ENCODE measurements at regions not wholly inside any gene's neighbourhood (a gene's known extent, or its start where the extent isn't known, plus 50 kb on each side); places are given as distances from the start of the nearest gene placed in this dataset.
"Not testable (repeated sequence)": the region's sequence is repeated elsewhere in the genome, so short reads cannot be mapped to it uniquely, and the experiment has no call there.

GRCh38 chr18:56483386-56483785, 155.0 kb downstream of the TXNL1 start:
- no peaks in the 10 kb centered on the region for H3K79me2 ChIP-seq (ENCODE audit: insufficient read depth, low read length)
- no peak overlapping the region for H3K9ac ChIP-seq (ENCODE audit: low read depth, low read length)
- DNase-seq (no peak), ATAC-seq (ENCODE audit: insufficient read depth, low read depth) (no peak)
- H3K27ac ChIP-seq (ENCODE audit: low read length) = no peak overlapping the region
- H3K4me3 ChIP-seq (ENCODE audit: low read depth in 1 of 2, low read length in 2 of 2) = no peak overlapping the region
- H3K27me3 ChIP-seq (ENCODE audit: insufficient read depth, low read length, poor library complexity) = no peaks in the 10 kb centered on the region
- H3K4me1 ChIP-seq (ENCODE audit: insufficient read depth, low read length) = no peaks in the 10 kb centered on the region
- no peaks in the 10 kb centered on the region for H3K9me3 ChIP-seq (ENCODE audit: insufficient read depth, low read length, severe bottlenecking)
- H4K20me1 ChIP-seq (ENCODE audit: insufficient read depth, low read length) = no peaks in the 10 kb centered on the region
- no peak overlapping the region for H2AFZ ChIP-seq (ENCODE audit: low read depth, low read length)
- H3K4me2 ChIP-seq (ENCODE audit: insufficient read depth, low read length) = no peak overlapping the region
- TF ChIP-seq CTCF (IDR thresholded peaks at IDR 0.05; ENCODE audit: borderline replicate concordance, extremely low read depth, low read length, poor library complexity, severe bottlenecking) (no peak), EZH2 (IDR thresholded peaks at IDR 0.05; ENCODE audit: borderline replicate concordance, low read depth, low read length, severe bottlenecking) (no peak)
- no peaks in the 10 kb centered on the region for H3K36me3 ChIP-seq (ENCODE audit: insufficient read depth, low read length)

GRCh38 chr18:56482813-56483212, 155.6 kb downstream of the TXNL1 start:
- H3K79me2 ChIP-seq (ENCODE audit: insufficient read depth, low read length); H4K20me1 ChIP-seq (ENCODE audit: insufficient read depth, low read length): not testable (repeated sequence)

GRCh38 chr18:56481751-56482150, 156.6 kb downstream of the TXNL1 start:
- Histone ChIP-seq H3K9me3 (ENCODE audit: insufficient read depth, low read length, severe bottlenecking) (no peaks in the 10 kb centered on the region), H3K27me3 (ENCODE audit: insufficient read depth, low read length, poor library complexity) (no peaks in the 10 kb centered on the region), H3K4me1 (ENCODE audit: insufficient read depth, low read length) (no peaks in the 10 kb centered on the region), H3K4me3 (ENCODE audit: low read depth in 1 of 2, low read length in 2 of 2) (no peak overlapping the region), H3K4me2 (ENCODE audit: insufficient read depth, low read length) (no peak overlapping the region), H2AFZ (ENCODE audit: low read depth, low read length) (no peak overlapping the region), H3K9ac (ENCODE audit: low read depth, low read length) (no peak overlapping the region), H4K20me1 (ENCODE audit: insufficient read depth, low read length) (no peaks in the 10 kb centered on the region), H3K79me2 (ENCODE audit: insufficient read depth, low read length) (no peaks in the 10 kb centered on the region), H3K36me3 (ENCODE audit: insufficient read depth, low read length) (no peaks in the 10 kb centered on the region), H3K27ac (ENCODE audit: low read length) (no peak overlapping the region)
- no peak for TF ChIP-seq CTCF (IDR thresholded peaks at IDR 0.05; ENCODE audit: borderline replicate concordance, extremely low read depth, low read length, poor library complexity, severe bottlenecking)
- no peak for TF ChIP-seq EZH2 (IDR thresholded peaks at IDR 0.05; ENCODE audit: borderline replicate concordance, low read depth, low read length, severe bottlenecking)
- no peak for DNase-seq
- no peak for ATAC-seq (ENCODE audit: insufficient read depth, low read depth)

More at GRCh38 chr18:56482813-56483212, 155.6 kb downstream of the TXNL1 start:
- ATAC-seq (ENCODE audit: insufficient read depth, low read depth); H3K27ac ChIP-seq (ENCODE audit: low read length); H3K27me3 ChIP-seq (ENCODE audit: insufficient read depth, low read length, poor library complexity); H3K9me3 ChIP-seq (ENCODE audit: insufficient read depth, low read length, severe bottlenecking); H3K4me3 ChIP-seq (ENCODE audit: low read depth in 1 of 2, low read length in 2 of 2); DNase-seq; H3K4me1 ChIP-seq (ENCODE audit: insufficient read depth, low read length); H3K9ac ChIP-seq (ENCODE audit: low read depth, low read length); H3K36me3 ChIP-seq (ENCODE audit: insufficient read depth, low read length); H2AFZ ChIP-seq (ENCODE audit: low read depth, low read length); H3K4me2 ChIP-seq (ENCODE audit: insufficient read depth, low read length): not testable (repeated sequence)

GRCh38 chr18:56479841-56480240, 158.6 kb downstream of the TXNL1 start:
- no peaks in the 10 kb centered on the region for H4K20me1 ChIP-seq (ENCODE audit: insufficient read depth, low read length)
- H3K9ac ChIP-seq (ENCODE audit: low read depth, low read length) = no peak overlapping the region
- no peak overlapping the region for H2AFZ ChIP-seq (ENCODE audit: low read depth, low read length)
- TF ChIP-seq CTCF (IDR thresholded peaks at IDR 0.05; ENCODE audit: borderline replicate concordance, extremely low read depth, low read length, poor library complexity, severe bottlenecking) (no peak), EZH2 (IDR thresholded peaks at IDR 0.05; ENCODE audit: borderline replicate concordance, low read depth, low read length, severe bottlenecking) (no peak)
- H3K36me3 ChIP-seq (ENCODE audit: insufficient read depth, low read length) = no peaks in the 10 kb centered on the region
- DNase-seq = no peak
- no peak overlapping the region for H3K4me2 ChIP-seq (ENCODE audit: insufficient read depth, low read length)
- no peak overlapping the region for H3K4me3 ChIP-seq (ENCODE audit: low read depth in 1 of 2, low read length in 2 of 2)
- no peak overlapping the region for H3K27ac ChIP-seq (ENCODE audit: low read length)
- no peaks in the 10 kb centered on the region for H3K4me1 ChIP-seq (ENCODE audit: insufficient read depth, low read length)
- no peak for ATAC-seq (ENCODE audit: insufficient read depth, low read depth)
- no peaks in the 10 kb centered on the region for H3K9me3 ChIP-seq (ENCODE audit: insufficient read depth, low read length, severe bottlenecking)
- no peaks in the 10 kb centered on the region for H3K79me2 ChIP-seq (ENCODE audit: insufficient read depth, low read length)
- no peaks in the 10 kb centered on the region for H3K27me3 ChIP-seq (ENCODE audit: insufficient read depth, low read length, poor library complexity)
